ENCODE measurements at regions not wholly inside any gene's neighbourhood (a gene's known extent, or its start where the extent isn't known, plus 50 kb on each side); places are given as distances from the start of the nearest gene placed in this dataset.

GRCh38 chr3:139106013-139106932, 61.6 kb upstream of the PRR23C start:
- H3K9me2 ChIP-seq (ENCODE audit: insufficient read depth) = no peaks in the 10 kb centered on the region
- H3K9ac ChIP-seq = no peak overlapping the region
- H4K20me1 ChIP-seq (ENCODE audit: insufficient read depth) = no peaks in the 10 kb centered on the region
- DNase-seq = no peak
- H3K36me3 ChIP-seq (ENCODE audit: low read depth) = no peaks in the 10 kb centered on the region
- WGBS, 2 experiments (ENCODE audit: low coverage in 1 of 2, low lambda C conversion rate in 2 of 2, missing lambda C conversion rate in 2 of 2) = 48 to 49% methylated on average over 7 of the region's 7 CpGs
- no peak overlapping the region for H3K4me3 ChIP-seq
- TF ChIP-seq EZH2phosphoT487 (IDR thresholded peaks at IDR 0.05; ENCODE audit: insufficient read depth, low read depth) (no peak), EZH2 (IDR thresholded peaks at IDR 0.05; ENCODE audit: insufficient read depth, poor library complexity, severe bottlenecking) (no peak)
- no peak overlapping the region for H2AFZ ChIP-seq
- in situ Hi-C loops (cut with MboI) = no loop called here
- H3K27me3 ChIP-seq (replicated peaks; ENCODE audit: insufficient read depth) = no peaks in the 10 kb centered on the region; the same call in 1 of the 2 replicates
- H3K27ac ChIP-seq = no peak overlapping the region
- no peak overlapping the region for H3K4me2 ChIP-seq (ENCODE audit: unreplicated experiment)
- no peaks in the 10 kb centered on the region for H3F3A ChIP-seq (ENCODE audit: insufficient read depth)
- no peaks in the 10 kb centered on the region for H3K4me1 ChIP-seq (ENCODE audit: insufficient read depth)
- H3K9me3 ChIP-seq (ENCODE audit: low read depth) = no peaks in the 10 kb centered on the region
- H3K79me2 ChIP-seq (ENCODE audit: insufficient read depth) = no peaks in the 10 kb centered on the region

DNA sequence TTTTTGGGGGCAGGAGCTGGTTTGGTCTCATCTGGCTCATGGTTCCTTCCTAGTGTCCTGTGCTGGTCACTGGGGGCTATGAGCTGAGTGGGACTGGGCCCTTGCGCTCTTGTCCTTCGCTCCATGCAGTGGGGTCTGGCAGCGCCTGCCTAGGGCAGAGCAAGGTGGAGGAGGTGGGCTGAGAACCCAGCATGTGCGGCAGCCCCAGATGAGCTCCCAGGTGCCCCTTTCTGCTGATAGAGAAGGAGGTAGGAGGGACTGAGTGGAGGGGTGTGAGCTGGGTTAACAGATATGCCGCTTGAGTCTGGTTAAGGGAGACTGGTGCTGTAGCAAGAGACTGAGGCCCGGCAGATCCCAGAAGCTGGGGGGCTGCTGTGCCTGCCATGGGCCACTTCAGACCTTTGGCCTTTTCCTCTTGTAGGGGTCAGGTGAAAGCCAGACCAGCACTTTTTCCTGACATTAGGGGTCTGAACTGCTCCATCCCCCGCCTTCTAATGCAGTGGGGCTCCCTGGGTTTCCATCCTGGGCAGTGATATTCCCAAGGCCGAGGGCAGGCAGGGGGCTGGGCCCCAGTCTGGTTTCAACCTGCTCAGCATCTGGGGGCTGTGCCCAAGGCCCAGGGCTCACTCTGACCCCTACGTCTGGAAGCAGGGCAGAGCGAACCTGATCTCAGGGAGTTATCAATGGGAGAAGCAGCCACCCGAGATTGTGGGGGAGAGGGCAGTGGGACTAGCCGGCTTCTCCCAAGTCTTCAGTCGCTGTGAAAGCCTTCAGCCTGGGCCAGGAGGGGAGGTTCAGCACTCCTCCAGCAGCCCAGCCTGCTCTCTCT, 62.9 kb upstream of the PRR23C start:
- DNase-seq = no peak
- TF ChIP-seq EZH2phosphoT487 (IDR thresholded peaks at IDR 0.05; ENCODE audit: insufficient read depth, low read depth) = no peak
- TF ChIP-seq EZH2 (IDR thresholded peaks at IDR 0.05; ENCODE audit: insufficient read depth, poor library complexity, severe bottlenecking) = no peak
- Histone ChIP-seq H3K9me3 (ENCODE audit: low read depth) (no peaks in the 10 kb centered on the region), H3F3A (ENCODE audit: insufficient read depth) (no peaks in the 10 kb centered on the region), H3K36me3 (ENCODE audit: low read depth) (no peaks in the 10 kb centered on the region), H3K4me3 (no peak overlapping the region), H2AFZ (no peak overlapping the region), H3K9ac (no peak overlapping the region), H3K9me2 (ENCODE audit: insufficient read depth) (no peaks in the 10 kb centered on the region), H3K27ac (no peak overlapping the region), H3K27me3 (replicated peaks; ENCODE audit: insufficient read depth) (no peaks in the 10 kb centered on the region; the same call in 1 of the 2 replicates), H4K20me1 (ENCODE audit: insufficient read depth) (no peaks in the 10 kb centered on the region), H3K4me1 (ENCODE audit: insufficient read depth) (no peaks in the 10 kb centered on the region), H3K79me2 (ENCODE audit: insufficient read depth) (no peaks in the 10 kb centered on the region), H3K4me2 (ENCODE audit: unreplicated experiment) (no peak overlapping the region)
- in situ Hi-C loops (cut with MboI) = no loop called here
- 66 to 74% methylated on average over 13 of the region's 13 CpGs for WGBS, 2 experiments (ENCODE audit: low coverage in 1 of 2, low lambda C conversion rate in 2 of 2, missing lambda C conversion rate in 2 of 2)

DNA sequence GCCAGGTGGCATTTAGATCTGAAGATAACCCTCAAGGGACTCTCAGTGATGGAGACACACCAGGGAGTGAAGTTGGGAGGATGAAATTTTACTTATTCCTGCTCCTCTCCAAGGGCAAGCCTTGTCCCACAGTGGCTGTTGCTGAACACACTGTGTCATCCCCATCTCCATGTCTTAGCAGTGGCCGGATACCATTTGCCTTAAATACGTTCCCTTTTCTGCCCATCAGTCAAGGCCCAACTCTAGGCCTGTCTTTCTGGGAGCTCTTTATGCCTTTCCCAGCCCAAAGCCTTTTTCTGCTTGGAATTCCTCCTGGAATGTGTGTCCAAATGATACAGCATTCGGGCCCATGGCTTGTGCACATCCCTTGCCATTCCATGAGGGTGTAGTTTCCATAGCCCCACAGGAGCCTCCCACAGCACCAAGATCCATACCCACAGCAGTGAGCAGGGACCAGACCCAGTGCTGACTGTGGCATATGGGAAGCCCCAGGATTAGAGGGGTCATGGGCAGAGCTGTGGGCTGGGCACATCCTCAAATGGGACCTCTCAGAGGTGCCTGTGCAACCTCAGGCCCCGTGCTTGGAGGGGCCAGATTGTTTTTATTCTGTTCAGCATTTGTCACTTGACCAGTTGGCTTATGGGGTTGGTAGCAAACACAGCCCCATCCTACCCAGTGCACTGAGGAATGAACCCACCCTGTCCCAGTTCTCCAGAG, 63.7 kb upstream of the PRR23C start:
- in situ Hi-C loops (cut with MboI) = no loop called here
- no peaks in the 10 kb centered on the region for H3K9me3 ChIP-seq (ENCODE audit: low read depth)
- H3K4me2 ChIP-seq (ENCODE audit: unreplicated experiment) = no peak overlapping the region
- H3K9ac ChIP-seq = no peak overlapping the region
- H3K27me3 ChIP-seq (replicated peaks; ENCODE audit: insufficient read depth) = no peaks in the 10 kb centered on the region; the same call in 1 of the 2 replicates
- no peaks in the 10 kb centered on the region for H3K79me2 ChIP-seq (ENCODE audit: insufficient read depth)
- H3F3A ChIP-seq (ENCODE audit: insufficient read depth) = no peaks in the 10 kb centered on the region
- H3K4me3 ChIP-seq = no peak overlapping the region
- H4K20me1 ChIP-seq (ENCODE audit: insufficient read depth) = no peaks in the 10 kb centered on the region
- H3K4me1 ChIP-seq (ENCODE audit: insufficient read depth) = no peaks in the 10 kb centered on the region
- no peak overlapping the region for H3K27ac ChIP-seq
- no peak overlapping the region for H2AFZ ChIP-seq
- DNase-seq = no peak
- no peak for TF ChIP-seq EZH2 (IDR thresholded peaks at IDR 0.05; ENCODE audit: insufficient read depth, poor library complexity, severe bottlenecking)
- TF ChIP-seq EZH2phosphoT487 (IDR thresholded peaks at IDR 0.05; ENCODE audit: insufficient read depth, low read depth) = no peak
- no peaks in the 10 kb centered on the region for H3K9me2 ChIP-seq (ENCODE audit: insufficient read depth)
- WGBS, 2 experiments (ENCODE audit: low coverage in 1 of 2, low lambda C conversion rate in 2 of 2, missing lambda C conversion rate in 2 of 2) = 67 to 76% methylated on average over 4 of the region's 4 CpGs
- no peaks in the 10 kb centered on the region for H3K36me3 ChIP-seq (ENCODE audit: low read depth)

DNA sequence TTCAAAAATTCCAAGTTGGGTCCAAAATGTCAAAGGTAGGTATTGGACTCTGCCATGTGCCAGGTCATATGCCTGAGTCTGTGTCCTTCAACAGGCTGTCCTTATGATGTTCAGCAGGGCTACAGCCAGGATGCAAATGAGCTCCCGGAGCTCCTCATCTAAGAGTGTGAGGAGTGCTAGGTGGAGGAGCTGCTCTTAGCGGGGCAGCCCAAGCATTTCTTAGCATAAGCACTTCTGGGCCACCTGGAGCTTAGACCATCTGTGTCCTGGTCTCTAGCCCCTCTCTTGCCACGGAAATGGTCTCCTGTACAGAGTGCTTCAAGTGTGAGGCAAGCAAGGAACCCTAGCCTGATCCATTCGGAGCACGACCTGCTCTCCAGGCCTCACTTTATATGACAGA, 64.6 kb upstream of the PRR23C start:
- Histone ChIP-seq H3K36me3 (ENCODE audit: low read depth) (no peaks in the 10 kb centered on the region), H2AFZ (no peak overlapping the region), H3K4me1 (ENCODE audit: insufficient read depth) (no peaks in the 10 kb centered on the region), H3F3A (ENCODE audit: insufficient read depth) (no peaks in the 10 kb centered on the region), H3K27ac (no peak overlapping the region), H3K79me2 (ENCODE audit: insufficient read depth) (no peaks in the 10 kb centered on the region), H3K27me3 (replicated peaks; ENCODE audit: insufficient read depth) (no peaks in the 10 kb centered on the region), H4K20me1 (ENCODE audit: insufficient read depth) (no peaks in the 10 kb centered on the region), H3K9ac (no peak overlapping the region), H3K9me2 (ENCODE audit: insufficient read depth) (no peaks in the 10 kb centered on the region), H3K9me3 (ENCODE audit: low read depth) (no peaks in the 10 kb centered on the region), H3K4me3 (no peak overlapping the region), H3K4me2 (ENCODE audit: unreplicated experiment) (no peak overlapping the region)
- no peak for DNase-seq
- TF ChIP-seq EZH2phosphoT487 (IDR thresholded peaks at IDR 0.05; ENCODE audit: insufficient read depth, low read depth) (no peak), EZH2 (IDR thresholded peaks at IDR 0.05; ENCODE audit: insufficient read depth, poor library complexity, severe bottlenecking) (no peak)
- WGBS, 2 experiments (ENCODE audit: low coverage in 1 of 2, low lambda C conversion rate in 2 of 2, missing lambda C conversion rate in 2 of 2) = 69 to 70% methylated on average over 5 of the region's 5 CpGs
- in situ Hi-C loops (cut with MboI) = no loop called here
